ENCODE measurements at regions not wholly inside any gene's neighbourhood (a gene's known extent, or its start where the extent isn't known, plus 50 kb on each side); places are given as distances from the start of the nearest gene placed in this dataset.

GRCh38 chr13:50758796-50759195 lies 84.7 kb downstream of the DLEU7 start:
- H3K4me2 ChIP-seq (ENCODE audit: insufficient read depth, low read length): no peak overlapping the region
- H3K27ac ChIP-seq (ENCODE audit: low read depth, low read length): no peak overlapping the region
- no peak overlapping the region for H3K4me3 ChIP-seq (ENCODE audit: insufficient read depth, low read length)
- no peak for TF ChIP-seq CTCF (IDR thresholded peaks at IDR 0.05; ENCODE audit: extremely low read depth, low read depth, low read length)
- H4K20me1 ChIP-seq (ENCODE audit: insufficient read depth, low read length): no peaks in the 10 kb centered on the region
- H3K79me2 ChIP-seq (ENCODE audit: insufficient read depth, low read length): no peaks in the 10 kb centered on the region
- H3K9me3 ChIP-seq (ENCODE audit: low read depth, low read length): peaks cover 4% of the 10 kb centered on the region
- no peaks in the 10 kb centered on the region for H3K4me1 ChIP-seq (ENCODE audit: insufficient read depth, low read length)
- H3K27me3 ChIP-seq (ENCODE audit: insufficient read depth, low read length): no peaks in the 10 kb centered on the region
- peak; percentile 32 for DNase-seq (ENCODE audit: insufficient read length, low spot score, missing footprints)
- H2AFZ ChIP-seq (ENCODE audit: low read length): peak overlapping the region; percentile 15
- H3K36me3 ChIP-seq (ENCODE audit: insufficient read depth, low read length): no peaks in the 10 kb centered on the region

- TF ChIP-seq CTCF (IDR thresholded peaks at IDR 0.05; ENCODE audit: extremely low read depth, low read depth, low read length): no peak
These were observed 82.7 kb downstream of the DLEU7 start for GRCh38 chr13:50760751-50761150.

GRCh38 chr13:50761406-50761805 lies 82.1 kb downstream of the DLEU7 start:
- Histone ChIP-seq H3K4me1 (ENCODE audit: insufficient read depth, low read length) (no peaks in the 10 kb centered on the region), H3K9me3 (ENCODE audit: low read depth, low read length) (peaks cover 4% of the 10 kb centered on the region), H3K27ac (ENCODE audit: low read depth, low read length) (no peak overlapping the region), H3K4me3 (ENCODE audit: insufficient read depth, low read length) (no peak overlapping the region), H3K27me3 (ENCODE audit: insufficient read depth, low read length) (no peaks in the 10 kb centered on the region), H4K20me1 (ENCODE audit: insufficient read depth, low read length) (no peaks in the 10 kb centered on the region), H2AFZ (ENCODE audit: low read length) (no peak overlapping the region), H3K4me2 (ENCODE audit: insufficient read depth, low read length) (no peak overlapping the region), H3K36me3 (ENCODE audit: insufficient read depth, low read length) (no peaks in the 10 kb centered on the region), H3K79me2 (ENCODE audit: insufficient read depth, low read length) (no peaks in the 10 kb centered on the region)
- TF ChIP-seq CTCF (IDR thresholded peaks at IDR 0.05; ENCODE audit: extremely low read depth, low read depth, low read length): no peak
- no peak for DNase-seq (ENCODE audit: insufficient read length, low spot score, missing footprints)

More at GRCh38 chr13:50760751-50761150, 82.7 kb downstream of the DLEU7 start:
- Histone ChIP-seq H3K27ac (ENCODE audit: low read depth, low read length) (no peak overlapping the region), H3K4me2 (ENCODE audit: insufficient read depth, low read length) (no peak overlapping the region), H3K27me3 (ENCODE audit: insufficient read depth, low read length) (no peaks in the 10 kb centered on the region), H3K9me3 (ENCODE audit: low read depth, low read length) (peaks cover 4% of the 10 kb centered on the region), H2AFZ (ENCODE audit: low read length) (no peak overlapping the region), H3K79me2 (ENCODE audit: insufficient read depth, low read length) (no peaks in the 10 kb centered on the region), H3K4me3 (ENCODE audit: insufficient read depth, low read length) (no peak overlapping the region), H3K4me1 (ENCODE audit: insufficient read depth, low read length) (no peaks in the 10 kb centered on the region), H3K36me3 (ENCODE audit: insufficient read depth, low read length) (no peaks in the 10 kb centered on the region), H4K20me1 (ENCODE audit: insufficient read depth, low read length) (no peaks in the 10 kb centered on the region)
- peak; percentile 37 for DNase-seq (ENCODE audit: insufficient read length, low spot score, missing footprints)

GRCh38 chr13:50762969-50763567 lies 80.4 kb downstream of the DLEU7 start:
- Histone ChIP-seq H3K27ac (ENCODE audit: low read depth, low read length) (no peak overlapping the region), H4K20me1 (ENCODE audit: insufficient read depth, low read length) (no peaks in the 10 kb centered on the region), H3K4me2 (ENCODE audit: insufficient read depth, low read length) (no peak overlapping the region), H3K9me3 (ENCODE audit: low read depth, low read length) (peaks cover 4% of the 10 kb centered on the region), H3K27me3 (ENCODE audit: insufficient read depth, low read length) (no peaks in the 10 kb centered on the region), H3K79me2 (ENCODE audit: insufficient read depth, low read length) (no peaks in the 10 kb centered on the region), H2AFZ (ENCODE audit: low read length) (no peak overlapping the region), H3K4me1 (ENCODE audit: insufficient read depth, low read length) (no peaks in the 10 kb centered on the region), H3K4me3 (ENCODE audit: insufficient read depth, low read length) (no peak overlapping the region), H3K36me3 (ENCODE audit: insufficient read depth, low read length) (no peaks in the 10 kb centered on the region)
- DNase-seq (ENCODE audit: insufficient read length, low spot score, missing footprints): no peak
- no peak for TF ChIP-seq CTCF (IDR thresholded peaks at IDR 0.05; ENCODE audit: extremely low read depth, low read depth, low read length)

Data from osteoblast (primary cell).